ENCODE measurements at regions not wholly inside any gene's neighbourhood (a gene's known extent, or its start where the extent isn't known, plus 50 kb on each side); places are given as distances from the start of the nearest gene placed in this dataset.

GRCh38 chr6:113672491-113673149 lies 184.5 kb upstream of the MARCKS start:
- in situ Hi-C loops (cut with HindIII; ENCODE audit: low pct_unique_long_range_greater_than_20kb, low sequenced_read_pairs), result no loop called here
- no peak for TF ChIP-seq POLR2AphosphoS5 (IDR thresholded peaks at IDR 0.05; ENCODE audit: low read depth, low read length)
- no peak for TF ChIP-seq REST (IDR thresholded peaks at IDR 0.05; ENCODE audit: insufficient read depth in 1 of 2, low read depth in 2 of 2, low read length in 1 of 2)
- no peak for TF ChIP-seq SIN3A (IDR thresholded peaks at IDR 0.05; ENCODE audit: borderline replicate concordance, insufficient read depth, low read depth, low read length)
- TF ChIP-seq CTCF (IDR thresholded peaks at IDR 0.05), result no peak
- no peak for TF ChIP-seq TCF7L2 (IDR thresholded peaks at IDR 0.05; ENCODE audit: low read depth, low read length)
- no peaks in the 10 kb centered on the region for H3K9me3 ChIP-seq (ENCODE audit: control insufficient read depth, insufficient read depth, low read depth, low read length)
- ATAC-seq, result peak; percentile 70
- H3K4me1 ChIP-seq (ENCODE audit: control insufficient read depth, insufficient read depth, low read length), result peaks cover 9% of the 10 kb centered on the region; the same call in 1 of the 2 replicates
- no TSS peak for BruUV-seq (replicated peaks)
- DNase-seq (ENCODE audit: low read depth, low spot score), result no peak
- intact Hi-C loops (cut with micrococcal nuclease; ENCODE audit: unreplicated experiment), result no loop called here
- no peaks in the 10 kb centered on the region for H3K36me3 ChIP-seq (ENCODE audit: control insufficient read depth, insufficient read depth, low read length)
- ChIA-PET POLR2A (interaction anchor here (0.6 kb wide), 1 partner anchor 23 kb away, joined by 3 read pairs; no protein-coding TSS in a partner anchor), CTCF (no interaction called here)
- peak overlapping the region in 1 of 2 experiments; percentile 19; a peak in 3 of 4 replicates for H3K4me3 ChIP-seq (ENCODE audit: low read depth in 2 of 2, low read length in 2 of 2)
- H3K27me3 ChIP-seq (ENCODE audit: control insufficient read depth, insufficient read depth, low read length), result no peaks in the 10 kb centered on the region
- H3K27ac ChIP-seq (ENCODE audit: low read length), result no peak overlapping the region

- POLR2A ChIA-PET, result no interaction called here
- in situ Hi-C loops (cut with HindIII; ENCODE audit: low pct_unique_long_range_greater_than_20kb, low sequenced_read_pairs) (no loop called here), intact Hi-C loops (cut with micrococcal nuclease; ENCODE audit: unreplicated experiment) (no loop called here)
- Histone ChIP-seq H3K36me3 (ENCODE audit: control insufficient read depth, insufficient read depth, low read length) (no peaks in the 10 kb centered on the region), H3K27ac (ENCODE audit: low read length) (no peak overlapping the region), H3K9me3 (ENCODE audit: control insufficient read depth, insufficient read depth, low read depth, low read length) (no peaks in the 10 kb centered on the region), H3K4me1 (ENCODE audit: control insufficient read depth, insufficient read depth, low read length) (peaks cover 9% of the 10 kb centered on the region; the same call in 1 of the 2 replicates), H3K27me3 (ENCODE audit: control insufficient read depth, insufficient read depth, low read length) (no peaks in the 10 kb centered on the region), H3K4me3 (ENCODE audit: low read depth in 2 of 2, low read length in 2 of 2) (no peak overlapping the region)
- TF ChIP-seq TCF7L2 (IDR thresholded peaks at IDR 0.05; ENCODE audit: low read depth, low read length), result no peak
- TF ChIP-seq POLR2AphosphoS5 (IDR thresholded peaks at IDR 0.05; ENCODE audit: low read depth, low read length), result no peak
- no peak for TF ChIP-seq REST (IDR thresholded peaks at IDR 0.05; ENCODE audit: insufficient read depth in 1 of 2, low read depth in 2 of 2, low read length in 1 of 2)
- no peak for TF ChIP-seq SIN3A (IDR thresholded peaks at IDR 0.05; ENCODE audit: borderline replicate concordance, insufficient read depth, low read depth, low read length)
- no peak for TF ChIP-seq CTCF (IDR thresholded peaks at IDR 0.05)
- no peak for ATAC-seq
- no TSS peak for BruUV-seq (replicated peaks)
- CTCF ChIA-PET, result no interaction called here
- no peak for DNase-seq (ENCODE audit: low read depth, low spot score)
Observed at GRCh38 chr6:113674075-113674474, 183.1 kb upstream of the MARCKS start.
